ENCODE measurements at regions not wholly inside any gene's neighbourhood (a gene's known extent, or its start where the extent isn't known, plus 50 kb on each side); places are given as distances from the start of the nearest gene placed in this dataset.
"Not testable (repeated sequence)": the region's sequence is repeated elsewhere in the genome, so short reads cannot be mapped to it uniquely, and the experiment has no call there.

GRCh38 chr11:44383246-44383645, 73.3 kb upstream of the ALX4 start:
- no peak for DNase-seq (ENCODE audit: low spot score)
- in situ Hi-C loops (cut with HindIII; ENCODE audit: low sequenced_read_pairs): no loop called here

- in situ Hi-C loops (cut with HindIII; ENCODE audit: low sequenced_read_pairs): no loop called here
- DNase-seq (ENCODE audit: low spot score): no peak
These were observed 77.5 kb upstream of the ALX4 start for GRCh38 chr11:44387415-44387814.

- no peak for DNase-seq (ENCODE audit: low spot score)
- in situ Hi-C loops (cut with HindIII; ENCODE audit: low sequenced_read_pairs): no loop called here
These were observed 77.9 kb upstream of the ALX4 start for GRCh38 chr11:44387825-44388224.

- in situ Hi-C loops (cut with HindIII; ENCODE audit: low sequenced_read_pairs): no loop called here
- DNase-seq (ENCODE audit: low spot score): no peak
These were observed 79.1 kb upstream of the ALX4 start for GRCh38 chr11:44388828-44389657.

GRCh38 chr11:44389963-44390605, 80.1 kb upstream of the ALX4 start:
- in situ Hi-C loops (cut with HindIII; ENCODE audit: low sequenced_read_pairs): no loop called here
- DNase-seq (ENCODE audit: low spot score): no peak

GRCh38 chr11:44391004-44391403, 81.1 kb upstream of the ALX4 start:
- in situ Hi-C loops (cut with HindIII; ENCODE audit: low sequenced_read_pairs); DNase-seq (ENCODE audit: low spot score): not testable (repeated sequence)

GRCh38 chr11:44396746-44397145, 86.8 kb upstream of the ALX4 start:
- DNase-seq (ENCODE audit: low spot score); in situ Hi-C loops (cut with HindIII; ENCODE audit: low sequenced_read_pairs): not testable (repeated sequence)

- no peak for DNase-seq (ENCODE audit: low spot score)
- in situ Hi-C loops (cut with HindIII; ENCODE audit: low sequenced_read_pairs): no loop called here
These were observed 87.7 kb upstream of the ALX4 start for GRCh38 chr11:44397586-44398178.

GRCh38 chr11:44398266-44399030, 88.5 kb upstream of the ALX4 start:
- DNase-seq (ENCODE audit: low spot score): no peak
- in situ Hi-C loops (cut with HindIII; ENCODE audit: low sequenced_read_pairs): no loop called here

- DNase-seq (ENCODE audit: low spot score): no peak
- in situ Hi-C loops (cut with HindIII; ENCODE audit: low sequenced_read_pairs): no loop called here
These were observed 90.0 kb upstream of the ALX4 start for GRCh38 chr11:44399968-44400367.

GRCh38 chr11:44400431-44400830, 90.5 kb upstream of the ALX4 start:
- in situ Hi-C loops (cut with HindIII; ENCODE audit: low sequenced_read_pairs): no loop called here
- no peak for DNase-seq (ENCODE audit: low spot score)

- no peak for DNase-seq (ENCODE audit: low spot score)
- in situ Hi-C loops (cut with HindIII; ENCODE audit: low sequenced_read_pairs): no loop called here
These were observed 92.6 kb upstream of the ALX4 start for GRCh38 chr11:44402466-44403075.

- in situ Hi-C loops (cut with HindIII; ENCODE audit: low sequenced_read_pairs): no loop called here
- DNase-seq (ENCODE audit: low spot score): no peak
These were observed 93.2 kb upstream of the ALX4 start for GRCh38 chr11:44403176-44403575.

- in situ Hi-C loops (cut with HindIII; ENCODE audit: low sequenced_read_pairs): no loop called here
- no peak for DNase-seq (ENCODE audit: low spot score)
These were observed 93.8 kb upstream of the ALX4 start for GRCh38 chr11:44403587-44404273.

GRCh38 chr11:44404301-44404700, 94.4 kb upstream of the ALX4 start:
- in situ Hi-C loops (cut with HindIII; ENCODE audit: low sequenced_read_pairs): no loop called here
- no peak for DNase-seq (ENCODE audit: low spot score)

GRCh38 chr11:44404736-44405395, 94.9 kb upstream of the ALX4 start:
- DNase-seq (ENCODE audit: low spot score): no peak
- in situ Hi-C loops (cut with HindIII; ENCODE audit: low sequenced_read_pairs): no loop called here

GRCh38 chr11:44407211-44407996, 97.5 kb upstream of the ALX4 start:
- no peak for DNase-seq (ENCODE audit: low spot score)
- in situ Hi-C loops (cut with HindIII; ENCODE audit: low sequenced_read_pairs): no loop called here

GRCh38 chr11:44408141-44408540, 98.2 kb upstream of the ALX4 start:
- in situ Hi-C loops (cut with HindIII; ENCODE audit: low sequenced_read_pairs): no loop called here
- DNase-seq (ENCODE audit: low spot score): no peak
